NCI-H1048 (cell line): ENCODE measurements at regions not wholly inside any gene's neighbourhood (a gene's known extent, or its start where the extent isn't known, plus 50 kb on each side); places are given as distances from the start of the nearest gene placed in this dataset.
"Not testable (repeated sequence)": the region's sequence is repeated elsewhere in the genome, so short reads cannot be mapped to it uniquely, and the experiment has no call there.

Experiments used
- DNase-seq: peaks from one replicate; lab custom pipeline; 2025; lab: John Stamatoyannopoulos, UW

DNA sequence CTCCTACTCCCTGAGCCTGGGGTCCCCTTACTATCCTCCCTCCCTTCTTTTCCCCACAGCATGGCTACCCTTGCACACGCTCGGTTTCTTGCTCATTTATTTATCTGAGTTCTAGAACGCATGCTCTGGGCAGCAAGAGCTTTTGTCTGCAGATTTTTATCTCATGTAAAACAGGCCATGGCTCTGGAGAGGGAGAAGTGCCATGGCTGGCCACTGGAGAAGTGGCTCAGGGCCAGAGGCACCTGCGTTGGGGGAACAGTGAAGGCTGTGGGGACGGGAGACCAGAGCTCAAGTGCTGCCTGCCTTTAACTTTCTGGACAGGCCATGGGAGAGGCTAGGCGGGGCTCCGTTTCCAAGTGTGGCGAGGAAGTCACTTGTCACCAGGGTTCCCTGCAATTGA lies 177.7 kb upstream of the SULF2 start:
- DNase-seq = no peak

DNA sequence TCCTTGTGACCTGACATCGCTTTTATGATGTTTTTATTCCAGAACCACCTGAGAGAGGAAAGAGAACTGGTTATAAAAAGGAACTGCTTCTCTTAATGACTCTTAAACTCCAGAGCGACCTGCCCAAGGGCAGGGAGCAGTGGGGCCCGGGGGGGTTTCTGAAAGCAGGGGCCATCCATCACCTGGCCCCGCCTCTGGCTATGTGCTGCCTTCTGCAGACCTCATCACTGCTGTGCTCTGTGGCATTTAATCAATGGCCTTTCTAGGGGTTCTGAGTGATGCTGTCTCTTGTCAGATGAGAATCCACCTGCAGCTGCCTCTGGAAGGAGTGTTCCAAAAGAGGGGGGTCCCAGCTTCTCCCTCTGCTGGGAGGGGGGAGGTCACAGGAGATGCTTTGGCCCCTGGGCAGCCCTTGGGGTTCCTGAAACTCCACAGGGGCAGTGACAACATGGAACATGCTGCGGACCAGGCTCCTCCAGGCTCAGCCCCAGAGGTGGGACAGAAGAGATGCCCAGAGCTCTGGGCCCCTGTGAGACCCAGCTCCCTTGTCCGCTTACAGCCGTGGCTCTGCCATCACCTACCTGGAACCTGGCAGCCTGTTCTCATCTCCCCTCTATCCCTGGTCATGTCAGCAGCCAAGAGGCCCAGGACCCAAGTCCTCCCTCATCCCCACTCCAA lies 177.1 kb upstream of the SULF2 start:
- no peak for DNase-seq

GRCh38 chr20:47960769-47961541 lies 175.7 kb upstream of the SULF2 start:
- DNase-seq = no peak

DNA sequence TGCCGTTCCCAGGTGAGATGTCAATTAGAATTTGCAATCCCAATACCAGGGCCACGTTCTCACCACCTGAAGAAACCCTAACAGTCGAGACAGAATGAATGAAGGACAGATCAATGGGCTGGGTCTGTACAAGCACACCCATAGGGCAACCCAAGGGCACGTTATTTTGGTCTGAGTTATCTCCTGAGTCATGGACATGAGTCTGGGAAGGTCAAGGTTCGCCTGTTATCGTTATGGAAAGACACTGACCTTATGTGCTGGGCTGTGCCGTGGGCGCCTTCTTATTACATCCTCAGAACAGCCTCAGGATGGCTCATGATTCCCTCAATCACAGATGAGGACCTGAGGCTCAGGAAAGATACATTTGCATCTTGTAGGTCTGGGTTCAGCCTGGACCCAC lies 175.0 kb upstream of the SULF2 start:
- DNase-seq = no peak

- not testable (repeated sequence) for DNase-seq
Observed at GRCh38 chr20:47957989-47958801, 172.9 kb upstream of the SULF2 start.

DNA sequence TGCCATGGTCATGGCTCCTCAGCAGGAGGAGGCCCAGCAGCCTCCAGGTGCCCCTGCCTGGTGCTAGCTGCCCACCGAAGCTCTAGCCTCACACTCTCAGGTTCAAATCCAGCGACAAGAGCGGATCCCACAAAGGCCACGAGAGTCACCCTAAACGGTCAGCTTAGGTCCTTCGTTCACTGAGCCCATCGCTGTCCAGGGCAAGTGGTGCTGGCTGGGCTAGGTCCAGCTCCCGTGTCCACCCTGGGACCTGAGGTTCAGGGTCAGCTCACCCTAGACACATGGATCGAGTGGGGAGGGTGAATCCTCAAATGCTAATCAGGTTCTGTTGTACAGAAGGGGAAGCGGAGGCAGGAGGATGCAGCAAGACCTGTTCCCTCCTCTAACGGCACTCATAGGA lies 171.9 kb upstream of the SULF2 start:
- DNase-seq = no peak

DNA sequence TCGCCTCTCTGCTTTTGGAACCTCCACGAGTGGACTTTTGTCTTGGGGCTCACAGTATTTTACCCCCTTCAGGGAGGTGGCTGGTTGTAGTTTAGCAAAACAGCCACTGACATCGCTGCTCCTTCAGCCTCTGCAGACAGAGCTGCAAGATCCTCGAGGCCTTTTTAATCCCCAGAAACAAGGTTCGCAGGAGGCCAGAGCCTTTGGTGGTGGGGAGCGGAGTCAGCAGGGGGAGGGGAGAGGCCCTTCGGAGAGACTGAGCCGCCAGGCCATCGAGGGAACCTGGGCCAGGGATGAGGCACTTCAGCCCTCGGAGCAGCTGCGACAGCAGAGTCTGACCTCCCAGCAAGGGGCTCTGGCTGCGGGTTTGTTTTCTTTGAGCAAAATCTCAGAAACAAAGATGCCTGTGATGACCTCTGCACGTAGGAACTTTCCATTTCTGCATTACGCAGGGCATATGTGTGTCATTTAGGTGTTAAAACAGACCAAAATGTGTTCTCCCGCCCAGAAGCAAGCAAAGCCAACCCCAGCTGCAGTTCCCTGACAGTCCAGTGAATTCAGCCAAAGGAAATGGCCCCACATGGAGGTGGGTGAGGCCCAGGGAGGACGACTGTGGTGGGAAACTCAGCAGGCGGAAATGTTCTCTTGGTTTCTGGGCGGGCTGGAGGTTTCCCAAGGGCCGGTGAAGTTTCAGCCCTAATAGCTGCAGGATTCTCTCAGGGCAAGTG lies 171.2 kb upstream of the SULF2 start:
- DNase-seq = no peak

- no peak for DNase-seq
Observed at GRCh38 chr20:47953471-47953870, 168.2 kb upstream of the SULF2 start.

- no peak for DNase-seq
Observed at GRCh38 chr20:47952023-47952564, 166.8 kb upstream of the SULF2 start.

DNA sequence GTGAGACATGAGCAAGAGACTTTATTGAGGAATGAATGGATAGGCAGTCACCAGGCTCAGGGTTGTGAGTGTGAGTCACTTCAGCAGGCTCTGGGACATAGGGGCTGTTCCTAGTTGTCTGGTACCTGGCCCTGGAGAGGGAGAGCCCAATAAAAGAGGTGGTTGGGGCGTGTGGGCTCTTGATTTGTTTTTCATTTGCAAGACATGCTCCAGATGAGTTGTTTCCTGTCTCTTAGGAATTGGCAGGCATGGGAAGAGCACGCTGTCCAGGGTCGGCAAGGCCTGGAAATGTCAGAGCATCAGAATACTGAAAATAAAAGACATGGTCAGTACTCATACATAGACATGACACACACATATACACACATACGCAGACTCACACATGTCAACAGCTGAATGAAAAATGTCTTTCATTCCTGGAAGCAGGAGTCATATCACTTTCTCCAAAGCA lies 166.3 kb upstream of the SULF2 start:
- DNase-seq = no peak

GRCh38 chr20:47950913-47951283 lies 165.6 kb upstream of the SULF2 start:
- DNase-seq = no peak

DNA sequence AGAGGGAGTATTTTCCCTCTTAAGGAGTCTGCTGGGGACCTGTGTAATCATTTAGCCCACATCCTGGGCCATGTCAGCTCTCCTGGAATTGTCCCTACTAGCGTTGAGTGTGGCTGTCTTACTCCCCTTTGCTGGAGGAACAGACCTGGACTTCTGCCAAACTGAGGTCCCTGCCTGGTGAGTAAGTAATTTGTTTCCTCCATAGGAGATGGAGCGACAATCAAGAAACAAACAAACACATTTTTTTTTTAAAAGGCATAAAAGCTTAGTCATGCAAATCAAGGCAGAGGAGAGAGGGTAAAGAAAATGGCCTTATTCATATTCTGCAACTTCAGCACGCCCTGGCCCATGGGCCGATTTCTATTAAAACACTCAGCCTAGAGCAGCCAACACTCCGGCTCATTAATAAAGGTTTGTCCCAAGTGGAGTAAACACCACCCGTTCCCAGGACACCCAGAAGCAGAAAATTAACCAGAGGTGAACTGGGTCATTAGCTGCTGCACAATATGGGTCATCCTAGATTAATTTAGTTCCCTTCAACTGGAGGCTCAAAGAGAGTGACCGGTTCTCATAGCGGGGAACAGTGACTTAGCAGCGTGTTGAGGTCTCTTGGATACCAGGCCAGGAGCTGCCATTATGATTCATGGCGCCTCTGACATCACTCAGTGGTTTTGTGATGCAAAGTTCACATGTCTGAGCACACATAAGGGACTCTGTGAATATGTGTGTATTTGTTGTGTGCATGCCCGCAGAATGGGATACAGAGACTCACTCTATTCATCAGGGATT lies 165.0 kb upstream of the SULF2 start:
- peak; percentile 29 for DNase-seq

DNA sequence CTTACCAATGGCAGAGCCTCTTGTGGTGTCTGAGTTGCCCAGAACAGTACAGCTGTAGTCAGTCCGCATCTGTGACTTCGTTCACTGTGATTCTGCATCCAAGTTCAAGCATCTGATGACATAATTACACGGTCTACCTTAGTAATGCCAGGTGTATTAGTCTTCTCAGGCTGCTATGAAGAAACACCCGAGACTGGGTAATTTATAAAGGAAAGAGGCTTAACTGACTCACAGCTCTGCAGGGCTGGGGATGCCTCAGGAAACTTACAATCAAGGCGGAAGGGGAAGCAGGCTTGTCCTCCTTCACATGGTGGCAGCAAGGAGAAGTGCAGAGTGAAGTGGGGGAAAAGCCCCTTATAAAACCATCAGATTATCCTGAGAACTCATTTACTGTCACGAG lies 163.9 kb upstream of the SULF2 start:
- DNase-seq = no peak

- no peak for DNase-seq
Observed at GRCh38 chr20:47944682-47945081, 159.4 kb upstream of the SULF2 start.

DNA sequence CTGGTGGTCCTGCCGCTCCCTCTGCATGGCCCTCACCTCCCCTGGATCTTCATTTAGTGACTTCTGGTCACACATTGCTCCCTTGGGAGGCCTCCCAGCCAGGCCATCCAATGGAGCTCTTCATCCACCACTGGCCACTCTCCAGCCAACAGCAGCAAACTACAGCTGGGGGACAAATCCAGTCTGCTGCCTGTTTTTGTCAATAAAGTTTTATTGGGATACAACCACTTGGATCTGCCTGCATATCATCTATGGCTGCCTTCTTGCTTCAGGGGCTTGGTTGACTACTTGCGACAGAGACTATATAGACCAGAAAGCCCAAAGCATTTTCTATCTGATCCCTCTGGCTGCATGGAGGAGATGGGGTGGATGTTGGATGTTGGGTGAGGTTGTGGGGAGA lies 156.6 kb upstream of the SULF2 start:
- DNase-seq = no peak

- no peak for DNase-seq
Observed at GRCh38 chr20:47940101-47940813, 155.0 kb upstream of the SULF2 start.

GRCh38 chr20:47936612-47937011 lies 151.3 kb upstream of the SULF2 start:
- DNase-seq = no peak

DNA sequence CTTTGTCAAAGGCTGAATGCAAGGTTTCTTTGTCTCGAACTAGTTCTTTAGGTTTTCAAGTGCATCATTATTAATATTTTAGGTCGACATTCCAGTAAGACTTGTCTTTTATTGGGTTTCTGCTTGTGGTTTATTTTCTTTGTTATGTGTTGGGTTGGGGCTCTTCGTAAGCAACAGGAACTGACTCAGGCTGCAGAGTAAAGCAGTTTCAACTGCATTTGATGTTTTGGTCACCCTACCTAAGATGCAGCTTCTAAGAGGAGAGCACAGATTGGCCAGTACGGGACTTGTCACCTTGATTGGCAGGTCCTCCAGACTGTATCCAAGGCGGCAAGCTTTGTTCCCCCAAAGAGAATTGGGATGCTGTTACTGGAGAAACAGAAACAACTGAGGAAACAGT lies 149.5 kb upstream of the SULF2 start:
- no peak for DNase-seq

DNA sequence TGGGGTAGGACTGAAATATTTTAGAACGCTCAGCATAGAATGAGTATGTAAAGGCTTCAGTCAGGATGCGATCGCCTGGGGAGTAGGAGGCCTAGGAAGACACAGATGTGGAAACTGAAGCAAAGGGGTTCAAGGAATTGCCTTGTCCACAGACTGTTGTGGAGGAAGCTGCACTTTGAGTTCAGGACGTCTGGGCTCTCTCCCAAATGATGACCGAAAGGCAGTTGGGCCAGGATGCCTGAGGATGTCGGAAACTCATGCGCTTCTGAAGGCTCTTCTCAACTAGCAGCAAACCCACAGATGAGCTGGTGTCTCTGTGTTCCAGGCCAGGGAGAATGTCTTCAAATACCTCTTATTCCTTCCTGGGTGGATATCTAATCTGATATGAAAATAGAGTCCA lies 146.2 kb upstream of the SULF2 start:
- DNase-seq = no peak

DNA sequence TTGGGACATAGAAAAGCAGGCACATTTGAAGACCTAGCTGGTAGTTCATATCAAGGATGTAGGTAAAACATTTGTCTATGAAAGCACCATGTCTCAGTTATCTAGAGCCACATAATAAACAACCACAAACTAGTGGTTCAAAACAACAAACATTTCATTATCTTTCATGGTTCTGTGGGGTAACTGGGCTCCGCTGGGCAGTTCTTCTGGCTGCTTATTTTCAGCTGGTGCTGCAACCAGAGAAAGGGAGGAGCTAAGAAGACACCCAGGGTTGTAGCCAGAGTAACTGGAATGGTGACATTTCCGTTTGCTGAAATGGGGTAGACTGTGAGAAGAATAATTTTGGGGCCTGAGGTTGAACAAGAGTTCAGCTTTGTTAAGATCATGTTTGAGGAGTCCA lies 145.7 kb upstream of the SULF2 start:
- no peak for DNase-seq
